Ovary (tissue), 3 donors: ENCODE measurements at regions not wholly inside any gene's neighbourhood (a gene's known extent, or its start where the extent isn't known, plus 50 kb on each side); places are given as distances from the start of the nearest gene placed in this dataset.

Source experiments
- CTCF ChIP-seq, 3 donors: fragments of 450-650 bp in 2 of 3; fragments of 200-600 bp in 1 of 3; IDR thresholded peaks; one replicate each; pipeline versions ENCODE4 v1.5.1 to v1.8.0; 2016 to 2022; ENCODE audit warnings: antibody characterized with exemption in 3 of 3, mild to moderate bottlenecking in 1 of 3
- EP300 ChIP-seq: sonication (generic); formaldehyde crosslinking; IDR thresholded peaks from one replicate; pipeline ENCODE4 v1.6.1; 2017; ENCODE audit warnings: antibody characterized with exemption
- POLR2A ChIP-seq: fragments of 450-650 bp; IDR thresholded peaks from one replicate; pipeline ENCODE4 v1.6.1; 2017; ENCODE audit warnings: antibody characterized with exemption, mild to moderate bottlenecking, moderate library complexity
- donor health status: DM: no; HTN: no; CAD: no.

DNA sequence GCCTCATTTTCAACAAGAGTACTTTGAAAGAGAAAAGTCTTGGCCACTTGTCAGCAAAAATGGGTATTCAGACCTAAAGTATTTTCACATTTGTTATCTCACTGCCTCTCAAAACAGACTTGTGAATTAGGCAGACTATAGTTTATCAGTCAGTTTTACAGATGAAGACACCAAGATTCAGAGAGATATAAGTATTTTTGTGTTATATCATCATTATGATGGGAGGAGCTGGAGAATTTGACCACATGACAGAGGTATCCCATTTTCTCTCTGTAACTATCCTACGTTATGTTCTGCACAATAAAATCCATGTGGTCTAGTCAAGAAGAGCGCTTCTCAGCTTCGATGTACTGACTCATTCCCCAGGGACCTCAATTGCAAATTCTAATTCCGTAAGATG lies 213.7 kb downstream of the MYCN start:
- TF ChIP-seq POLR2A (no peak), CTCF (IDR thresholded peaks at IDR 0.05) (no peak), EP300 (no peak)
